Lung microvascular endothelial cell (primary cell): ENCODE measurements at regions not wholly inside any gene's neighbourhood (a gene's known extent, or its start where the extent isn't known, plus 50 kb on each side); places are given as distances from the start of the nearest gene placed in this dataset.
"Not testable (repeated sequence)": the region's sequence is repeated elsewhere in the genome, so short reads cannot be mapped to it uniquely, and the experiment has no call there.

Experiments
- DNase-seq, 2 donors: peaks; one replicate each; pipeline versions ENCODE4 v3.0.0 to v3.0.0-alpha.2; 2010; ENCODE audit warnings: low read depth in 2 of 2

DNA sequence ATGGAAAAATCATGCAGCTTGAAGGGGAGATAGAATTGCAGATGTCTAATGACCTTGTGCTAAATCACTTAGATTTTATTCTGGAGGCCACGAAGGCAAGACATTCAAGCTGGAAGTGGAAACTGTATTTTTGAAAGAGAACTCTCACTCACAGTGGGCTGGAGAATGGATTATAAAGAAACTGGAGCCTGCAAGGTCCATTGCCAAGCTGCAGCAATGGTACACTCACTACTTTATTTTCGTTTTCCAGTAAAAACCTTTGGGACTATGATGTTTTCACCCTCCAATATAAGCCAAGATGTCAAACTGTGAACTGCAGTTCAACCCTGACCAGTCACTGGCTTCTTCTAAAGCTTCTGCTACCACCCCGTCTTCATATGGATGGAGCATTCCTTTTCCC is 62.0 kb downstream of the SKIDA1 start:
- DNase-seq, result no peak

DNA sequence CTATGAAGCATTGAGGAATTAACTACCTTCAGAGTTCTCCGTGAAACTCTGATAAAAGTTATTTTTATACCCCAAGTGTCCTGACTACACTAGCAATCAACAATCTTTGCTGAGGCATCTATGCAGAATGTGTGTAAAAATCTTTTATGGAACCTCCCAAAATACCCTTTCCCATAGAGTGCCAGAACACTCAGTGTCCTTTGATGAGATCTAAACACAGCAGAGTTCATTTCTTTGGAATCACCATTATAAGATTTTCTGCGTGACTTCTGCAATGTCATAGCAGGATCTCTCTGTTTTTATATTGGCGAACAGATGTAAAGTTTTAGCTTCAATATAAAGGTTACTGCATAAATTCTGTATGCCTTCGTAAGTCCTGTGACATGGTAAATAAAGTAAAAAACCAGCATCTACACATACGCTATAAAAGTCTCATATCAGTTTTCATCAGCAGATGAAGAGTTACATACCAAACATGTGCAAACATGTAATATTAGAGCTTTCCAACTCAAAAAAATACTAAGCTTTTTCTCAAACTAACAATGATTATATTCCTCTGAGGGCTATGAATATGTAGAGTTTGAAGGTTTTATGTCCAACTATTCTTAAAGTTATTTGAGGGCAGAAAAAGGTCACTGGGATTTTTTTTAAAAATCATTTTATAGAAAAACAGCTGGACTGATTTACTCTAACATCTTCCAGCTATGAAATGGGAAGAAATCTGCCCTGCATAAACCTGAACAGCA is 67.2 kb downstream of the SKIDA1 start:
- no peak for DNase-seq

DNA sequence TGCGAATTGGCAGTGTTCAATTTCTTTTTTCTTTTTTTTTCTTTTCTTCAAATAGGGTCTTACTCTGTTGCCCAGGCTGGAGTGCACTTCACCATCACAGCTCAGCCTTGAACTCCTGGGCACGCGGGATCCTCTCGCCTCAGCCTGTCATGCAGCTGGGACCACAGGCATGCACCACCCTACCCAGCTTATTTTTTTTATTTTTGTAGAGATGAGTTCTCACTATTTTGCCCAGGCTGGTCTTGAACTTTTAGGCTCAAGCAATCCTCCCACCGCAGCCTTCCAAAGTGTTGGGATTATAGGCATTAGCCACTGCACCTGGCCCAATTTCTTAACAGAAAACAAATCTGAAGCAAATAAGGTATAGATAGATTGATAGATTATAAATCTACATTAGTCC is 69.3 kb downstream of the SKIDA1 start:
- no peak for DNase-seq

DNA sequence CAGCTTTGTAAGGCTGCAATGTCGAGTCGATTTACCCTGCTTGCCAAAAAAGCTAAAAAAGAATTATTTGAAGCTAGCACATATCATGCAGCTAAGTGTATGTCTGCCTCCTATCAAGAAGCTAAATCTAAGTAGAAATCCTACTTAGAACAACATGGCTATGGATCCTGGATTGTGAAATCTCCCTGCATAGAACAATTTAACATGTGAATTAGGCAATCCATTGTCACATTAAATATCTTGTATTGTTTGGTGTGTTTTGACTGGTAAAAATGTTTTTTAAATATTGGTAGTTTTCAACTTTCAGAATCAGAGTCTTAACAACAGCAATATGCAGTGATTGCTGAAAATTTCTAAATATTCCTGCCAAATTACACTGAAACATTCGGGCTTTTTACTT is 73.3 kb downstream of the SKIDA1 start:
- DNase-seq, result no peak

DNA sequence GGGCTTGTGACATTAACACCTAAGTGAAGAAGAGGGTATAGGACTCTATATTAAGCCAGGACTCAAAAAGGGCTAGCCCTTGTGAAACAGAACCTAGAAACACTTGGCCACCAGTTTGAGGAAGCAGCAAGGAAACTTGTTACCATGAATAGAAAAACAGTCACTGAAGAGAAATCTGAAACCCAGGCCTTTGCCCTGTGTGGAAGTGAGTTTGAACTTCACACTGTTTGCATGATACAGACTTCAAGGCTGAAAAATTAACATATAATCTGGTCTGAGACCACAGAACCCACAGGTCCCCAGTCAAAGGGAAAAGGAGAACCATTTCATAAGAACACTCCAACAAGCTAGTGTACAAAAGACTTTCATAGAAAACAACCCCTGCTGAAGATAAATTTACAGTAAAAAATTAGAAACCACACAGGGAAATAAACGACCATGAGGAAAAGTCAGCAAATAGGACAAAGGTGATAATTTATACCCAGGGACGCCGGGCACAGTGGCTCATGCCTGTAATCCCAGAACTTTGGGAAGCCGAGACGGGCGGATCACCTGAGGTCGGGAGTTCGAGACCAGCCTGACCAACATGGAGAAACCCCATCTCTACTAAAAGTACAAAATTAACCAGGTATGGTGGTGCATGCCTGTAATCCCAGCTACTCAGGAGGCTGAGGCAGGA is 76.1 kb downstream of the SKIDA1 start:
- DNase-seq, result no peak

DNA sequence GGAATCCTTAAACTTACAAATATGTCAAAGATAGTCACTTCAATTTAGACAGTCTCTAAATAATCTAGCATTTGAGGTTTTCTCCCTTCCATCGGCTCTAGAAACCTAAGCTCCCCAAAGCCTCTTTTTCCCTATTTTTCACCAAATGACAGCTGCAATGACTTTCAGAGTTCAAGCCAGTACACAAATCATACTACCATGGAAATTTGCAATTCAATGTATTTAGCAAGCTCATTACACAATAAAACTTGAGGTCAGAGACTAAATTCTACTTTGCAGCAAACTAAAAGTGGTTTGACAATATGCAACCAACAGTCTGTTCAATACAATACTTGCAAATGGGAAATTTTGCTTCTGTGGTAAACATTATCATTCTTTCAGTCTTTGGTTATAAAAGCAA is 80.3 kb downstream of the SKIDA1 start:
- DNase-seq, result no peak

DNA sequence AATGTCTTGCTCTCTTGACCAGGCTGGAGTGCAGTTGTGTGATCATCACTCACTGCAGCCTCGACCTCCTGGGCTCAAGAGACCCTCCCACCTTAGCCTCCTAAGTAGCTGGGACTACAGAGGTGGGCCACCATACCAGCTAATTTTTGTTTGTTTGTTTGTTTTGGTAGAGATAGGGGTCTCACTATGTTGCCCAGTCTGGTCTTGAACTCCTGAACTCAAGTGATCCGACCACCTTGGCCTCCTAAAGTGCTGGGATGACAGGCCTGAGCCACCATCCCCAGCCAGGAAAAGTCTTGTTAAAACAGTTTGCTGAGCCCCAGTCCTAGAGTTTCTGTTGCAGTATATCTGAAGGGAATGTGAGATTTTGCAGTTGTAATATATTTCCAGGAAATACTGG is 83.9 kb downstream of the SKIDA1 start:
- DNase-seq, result no peak

DNA sequence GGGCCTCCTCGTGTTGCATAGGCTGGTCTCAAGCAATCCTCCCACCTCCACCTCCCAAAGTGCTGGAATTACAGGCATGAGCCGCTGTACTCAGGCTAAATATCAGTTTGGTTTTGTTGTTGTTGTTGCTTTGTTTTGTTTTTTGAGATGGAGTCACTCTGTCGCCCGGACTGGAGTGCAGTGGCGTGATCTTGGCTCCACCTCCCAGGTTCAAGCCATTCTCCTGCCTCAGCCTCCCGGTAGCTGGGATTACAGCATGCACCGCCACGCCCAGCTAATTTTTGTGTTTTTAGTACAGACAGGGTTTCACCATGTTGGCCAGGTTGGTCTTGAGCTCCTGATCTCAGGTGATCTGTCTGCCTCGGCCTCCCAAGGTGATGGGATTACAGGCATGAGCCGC is 86.6 kb downstream of the SKIDA1 start:
- not testable (repeated sequence) for DNase-seq

DNA sequence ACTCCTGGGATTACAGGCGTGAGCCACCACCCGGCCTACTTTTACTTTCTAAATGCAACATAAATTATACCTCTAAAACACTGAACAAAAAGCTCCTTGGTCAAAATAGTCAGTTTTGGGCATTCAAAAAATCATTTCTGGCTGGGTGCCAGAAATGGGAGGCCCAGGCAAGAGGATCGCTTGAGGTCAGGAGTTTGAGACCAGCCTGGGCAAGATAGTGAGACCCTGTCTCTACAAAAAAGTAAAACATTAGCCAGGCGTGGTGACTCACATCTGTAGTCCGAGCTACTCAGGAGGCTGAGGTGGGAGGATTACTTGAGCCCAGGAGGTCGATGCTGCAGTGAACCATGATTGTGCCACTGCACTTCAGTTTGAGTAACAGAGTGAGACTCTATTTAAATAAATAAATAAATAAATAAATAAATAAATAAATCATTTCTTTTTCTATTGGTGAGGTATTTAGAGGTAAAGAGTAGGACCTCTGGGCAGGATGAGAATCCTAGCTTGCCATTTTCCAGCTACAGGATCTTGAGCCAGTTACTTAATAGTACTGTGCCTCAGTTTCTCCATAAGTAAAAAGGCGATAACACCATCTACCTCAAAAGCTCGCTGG is 87.6 kb downstream of the SKIDA1 start:
- DNase-seq, result no peak

DNA sequence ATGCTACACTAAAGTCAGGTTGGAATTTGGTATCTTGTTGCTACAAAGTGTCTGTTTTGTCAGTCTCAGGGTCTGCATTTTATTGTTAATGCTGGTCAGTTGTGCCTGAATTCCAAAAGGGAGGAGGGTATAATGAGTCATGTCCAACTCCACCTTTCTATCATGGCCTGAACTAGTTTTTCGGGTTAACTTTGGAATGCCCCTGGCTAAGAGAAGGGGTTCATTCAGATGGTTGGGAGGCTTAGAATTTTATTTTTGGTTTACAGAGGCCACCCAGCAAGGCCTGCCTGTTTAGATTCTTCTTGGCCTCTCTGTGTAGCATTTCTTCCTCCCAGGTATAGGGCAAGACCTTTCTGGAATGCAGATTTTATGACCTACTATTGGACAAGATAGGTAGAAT is 93.2 kb downstream of the SKIDA1 start:
- DNase-seq, result no peak

DNA sequence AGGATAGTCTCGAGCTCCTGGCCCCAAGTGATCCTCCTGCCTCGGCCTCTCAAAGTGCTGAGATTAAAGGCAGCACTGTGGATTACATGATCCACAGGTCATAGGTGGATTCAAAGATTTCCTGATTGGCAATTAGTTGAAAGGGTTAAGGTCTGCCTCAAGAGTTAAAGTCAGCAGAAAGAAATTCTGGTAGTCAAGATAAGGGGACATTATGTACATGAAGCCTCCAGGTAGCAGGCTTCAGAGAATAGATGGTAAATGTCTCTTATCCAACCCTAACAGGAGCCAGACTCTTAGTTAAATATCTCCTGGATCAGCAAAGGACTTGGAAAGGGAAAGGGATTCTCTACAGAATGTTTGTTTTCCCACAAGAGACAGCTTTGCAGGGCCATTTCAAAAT is 93.7 kb downstream of the SKIDA1 start:
- DNase-seq, result no peak

DNA sequence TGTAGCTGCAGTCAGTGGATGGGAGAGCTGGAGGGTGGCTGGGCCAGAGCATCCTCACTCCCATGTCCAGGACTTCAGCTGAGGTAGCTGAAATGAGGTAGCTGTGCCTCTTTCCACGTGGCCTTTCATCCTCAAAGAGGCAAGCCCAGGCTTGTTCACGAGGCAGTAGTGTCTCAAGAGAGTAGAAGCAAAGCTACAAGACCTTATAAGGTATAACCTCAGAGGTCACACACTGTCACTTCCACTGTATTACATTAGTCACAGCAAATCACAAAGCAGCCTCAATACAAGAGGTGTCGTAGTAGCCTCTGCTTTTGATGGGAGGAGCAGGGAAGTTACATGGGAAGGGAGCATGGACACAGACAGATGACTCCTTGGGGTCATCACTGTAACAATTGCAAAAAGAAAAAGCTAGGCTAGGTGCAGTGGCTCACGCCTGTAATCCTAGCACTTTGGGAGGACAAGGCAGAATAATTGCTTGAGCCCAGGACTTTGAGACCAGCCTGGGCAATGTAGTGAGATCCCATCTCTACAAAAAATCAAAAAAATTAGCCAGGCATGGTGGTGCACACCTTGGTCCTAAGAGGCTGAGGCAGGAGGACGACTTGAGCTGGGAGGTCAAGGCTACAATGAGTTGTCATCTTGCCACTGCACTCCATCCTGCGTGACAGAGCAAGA is 97.5 kb downstream of the SKIDA1 start:
- peak in 1 of 2 donors; percentile 7 for DNase-seq

DNA sequence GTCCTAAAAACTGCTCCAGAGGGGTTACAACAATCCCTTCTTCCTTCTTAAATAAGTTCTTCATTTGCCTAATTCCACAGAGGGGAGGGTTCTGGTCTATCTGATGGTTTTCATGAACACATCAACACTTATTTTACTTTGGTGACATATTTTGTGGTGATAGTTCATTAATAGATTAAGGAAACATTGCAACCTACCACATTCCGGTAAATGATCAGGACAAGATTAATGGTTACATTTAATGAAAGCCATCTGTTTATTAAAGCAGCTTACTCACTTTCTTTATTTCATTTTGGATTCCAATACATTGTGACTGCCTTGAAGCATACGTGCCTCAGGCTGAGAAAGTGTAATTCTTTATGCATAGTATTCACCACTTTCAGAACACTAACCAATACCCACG is 101.0 kb downstream of the SKIDA1 start:
- DNase-seq, result no peak

DNA sequence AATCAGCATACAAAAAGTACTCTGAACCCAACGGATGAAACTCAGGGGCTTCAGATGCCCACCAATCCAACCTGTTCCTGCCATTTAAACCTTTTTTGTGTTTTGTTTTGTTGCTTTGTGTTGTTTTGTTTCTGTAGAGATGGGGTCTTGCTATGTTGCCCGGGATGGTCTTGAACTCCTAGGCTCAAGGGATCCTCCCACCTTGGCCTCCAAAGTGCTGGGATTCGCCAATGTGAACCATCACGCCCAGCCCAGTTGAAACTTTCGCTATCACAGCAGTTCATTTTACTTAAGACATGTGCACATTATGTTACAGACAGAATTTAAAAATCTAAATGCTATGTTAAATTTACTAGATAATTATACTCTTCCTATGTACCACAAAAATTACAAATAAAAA is 101.6 kb downstream of the SKIDA1 start:
- no peak for DNase-seq

DNA sequence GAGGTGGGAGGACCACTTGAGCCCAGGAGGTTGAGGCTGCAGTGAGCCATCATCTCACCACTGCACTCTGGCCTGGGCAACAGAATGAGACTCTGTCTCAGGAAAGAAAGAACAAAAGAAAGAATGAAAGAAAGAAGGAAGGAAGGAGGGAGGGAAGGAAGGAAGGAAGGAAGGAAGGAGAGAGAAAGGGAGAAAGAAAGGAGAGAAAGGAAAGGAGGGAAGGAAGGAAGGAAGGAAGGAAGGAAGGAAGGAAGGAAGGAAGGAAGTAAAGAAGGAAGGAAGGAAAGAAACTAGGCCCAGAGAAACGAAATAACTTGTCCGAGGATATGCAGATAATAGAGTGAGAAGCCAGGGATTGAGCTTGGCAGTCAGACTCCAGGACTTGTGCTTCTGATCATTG is 102.1 kb downstream of the SKIDA1 start:
- DNase-seq, result no peak

DNA sequence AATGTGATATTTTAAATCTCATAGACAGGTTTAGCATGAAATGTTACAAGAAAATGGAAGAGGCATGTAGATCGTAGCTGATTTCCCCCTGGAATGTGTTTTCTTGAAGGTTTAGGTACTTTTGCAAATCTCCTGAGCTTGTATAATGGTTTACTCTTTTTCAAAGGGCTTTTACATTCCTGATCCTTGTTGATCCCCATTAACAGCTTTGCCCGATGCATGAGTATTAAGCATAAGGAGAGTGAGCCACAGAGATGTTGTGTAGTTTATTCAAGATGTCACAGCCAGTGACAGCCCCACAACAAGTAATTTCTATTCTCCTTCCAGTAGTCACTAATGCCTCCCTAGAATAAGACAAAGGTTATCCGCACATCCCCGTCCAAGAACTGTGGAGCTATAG is 103.7 kb downstream of the SKIDA1 start:
- no peak for DNase-seq

DNA sequence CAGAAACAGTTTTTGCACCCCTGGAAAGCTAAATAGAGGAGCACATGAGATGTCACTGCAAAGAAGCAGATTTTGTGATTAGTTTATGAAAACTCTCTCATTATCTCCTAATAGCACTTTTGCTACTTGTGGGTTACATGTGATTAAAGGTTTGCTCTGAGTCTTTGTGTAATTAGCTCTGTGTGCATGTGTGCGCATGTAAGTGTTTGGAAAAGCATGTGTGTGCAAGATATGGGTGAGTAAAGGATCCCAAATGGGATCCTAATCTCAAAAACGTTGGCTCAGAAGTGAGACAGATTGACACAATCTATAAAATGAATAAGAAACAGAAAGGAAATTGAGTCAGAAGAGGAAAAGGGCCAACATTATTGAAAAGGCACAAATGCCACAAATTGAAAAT is 104.5 kb downstream of the SKIDA1 start:
- DNase-seq, result no peak

DNA sequence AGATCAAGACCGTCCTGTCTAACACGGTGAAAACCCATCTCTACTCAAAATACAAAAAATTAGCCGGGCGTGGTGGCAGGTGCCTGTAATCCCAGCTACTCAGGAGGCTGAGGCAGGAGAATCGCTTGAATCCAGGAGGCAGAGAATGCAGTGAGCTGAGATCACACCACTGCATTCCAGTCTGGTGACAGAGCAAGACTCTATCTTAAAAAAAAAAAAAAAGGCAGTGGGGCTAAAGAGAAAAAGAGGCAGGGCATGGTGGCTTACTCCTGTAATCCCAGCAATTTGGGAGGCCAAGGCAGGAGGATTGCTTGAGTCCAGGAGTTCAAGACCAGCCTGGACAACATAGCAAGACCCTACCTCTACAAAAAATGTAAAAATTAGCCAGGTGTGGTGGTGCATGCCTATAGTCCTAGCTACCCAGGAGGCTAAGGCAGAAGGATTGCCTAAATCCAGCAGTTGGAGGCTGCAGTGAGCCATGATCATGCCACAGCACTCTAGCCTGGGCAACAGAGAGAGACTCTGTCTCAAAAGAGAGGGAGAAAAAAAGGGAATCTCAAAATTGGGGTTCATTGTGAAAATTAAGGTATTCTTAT is 106.4 kb downstream of the SKIDA1 start:
- DNase-seq, result not testable (repeated sequence)

DNA sequence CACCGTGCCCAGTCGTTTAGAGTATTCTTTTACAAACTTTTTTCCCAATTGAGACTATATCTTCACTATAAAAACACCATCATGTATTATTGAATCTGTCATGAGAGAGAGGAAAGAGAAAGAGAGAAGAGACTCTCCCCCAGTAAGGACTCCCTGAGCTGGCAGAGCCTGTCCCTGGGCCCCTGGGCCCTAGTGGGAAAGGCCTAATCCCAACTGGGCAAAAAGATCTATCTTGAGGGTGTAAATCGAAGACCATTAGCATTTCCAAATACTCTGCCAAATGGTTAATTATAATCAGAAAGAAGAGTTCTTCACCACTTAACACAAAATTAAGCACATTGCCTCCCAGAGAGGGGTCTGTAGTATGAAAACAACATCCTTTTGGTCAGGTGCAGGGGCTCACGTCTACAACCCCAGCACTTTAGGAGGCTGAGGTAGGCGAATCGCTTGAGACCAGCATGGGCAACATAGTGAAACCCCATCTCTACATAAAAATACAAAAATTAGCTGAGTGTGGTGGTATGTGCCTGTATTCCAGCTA is 108.2 kb downstream of the SKIDA1 start:
- no peak for DNase-seq

DNA sequence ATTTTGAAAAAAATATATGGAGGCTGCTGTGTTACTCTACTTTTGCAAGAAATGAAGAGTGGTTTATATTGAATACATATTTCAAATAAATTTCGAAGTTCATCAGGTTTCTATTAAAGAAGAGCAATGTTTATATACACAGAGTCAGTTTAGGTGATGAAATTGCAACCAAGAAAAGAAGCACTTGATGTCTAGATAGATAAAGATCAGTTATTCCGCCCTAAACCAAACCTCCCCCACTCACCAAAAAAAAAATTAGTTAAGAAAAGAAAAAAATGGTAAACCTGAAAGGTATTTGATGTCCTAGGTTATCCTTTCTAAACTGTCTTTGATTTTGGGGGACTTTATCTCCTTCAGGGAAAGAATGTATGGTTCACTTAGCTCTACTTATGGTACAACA is 111.8 kb downstream of the SKIDA1 start:
- no peak for DNase-seq

DNA sequence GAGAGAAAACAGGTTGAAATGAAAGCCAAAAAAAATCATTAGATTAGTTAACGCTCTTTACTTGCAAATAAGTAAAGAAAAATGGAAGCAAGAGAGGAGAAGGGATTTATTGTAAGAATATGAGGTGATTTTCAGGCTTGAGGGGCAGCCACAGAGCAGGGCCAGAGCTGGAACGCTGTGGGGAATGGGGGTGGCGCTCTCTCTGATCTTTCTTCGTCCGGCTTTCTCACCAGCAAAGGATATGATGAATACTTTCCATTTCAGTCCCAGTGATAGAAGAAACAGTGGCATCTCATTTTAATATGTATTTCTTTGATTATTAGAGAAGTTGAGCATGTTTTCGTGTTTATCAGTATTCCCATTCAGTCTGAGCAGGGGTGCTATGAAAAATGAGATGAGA is 112.2 kb downstream of the SKIDA1 start:
- DNase-seq, result peak in 1 of 2 donors; percentile 62
